Endothelial cell of umbilical vein (primary cell): ENCODE measurements at regions not wholly inside any gene's neighbourhood (a gene's known extent, or its start where the extent isn't known, plus 50 kb on each side); places are given as distances from the start of the nearest gene placed in this dataset.

Experiments
- CTCF ChIP-seq, 2 donors: IDR thresholded peaks; 1 replicate in 1 of 2; 2 replicates in 1 of 2; pipeline ENCODE4 v1.5.1; 2011; ENCODE audit warnings: low read length in 2 of 2, mild to moderate bottlenecking in 2 of 2, moderate library complexity in 2 of 2, control low read depth in 1 of 2, inconsistent platforms in 1 of 2, low read depth in 1 of 2; ENCODE audit not compliant: insufficient read depth in 1 of 2; ENCODE audit errors: extremely low read depth in 1 of 2
- EZH2 ChIP-seq: IDR thresholded peaks from 2 replicates; pipeline ENCODE4 v1.6.1; 2012; ENCODE audit warnings: borderline replicate concordance, low read depth, mild to moderate bottlenecking, moderate library complexity, low read length, inconsistent platforms; ENCODE audit not compliant: severe bottlenecking
- POLR2A ChIP-seq: IDR thresholded peaks from 2 replicates; pipeline ENCODE4 v1.6.1; 2012; ENCODE audit warnings: low read depth, mild to moderate bottlenecking, control low read depth, low read length
- POLR2AphosphoS5 ChIP-seq: IDR thresholded peaks from 2 replicates; pipeline ENCODE4 v1.6.1; 2012; ENCODE audit warnings: low read depth, mild to moderate bottlenecking, control low read depth, low read length, moderate library complexity; ENCODE audit not compliant: insufficient read depth

- no peak for TF ChIP-seq POLR2A
- TF ChIP-seq CTCF (IDR thresholded peaks at IDR 0.05; ENCODE audit: extremely low read depth in 1 of 2, insufficient read depth in 1 of 2, low read depth in 1 of 2, low read length in 2 of 2) = no peak
- TF ChIP-seq POLR2AphosphoS5 = no peak
- no peak for TF ChIP-seq EZH2
These were observed 682.0 kb upstream of the ID2 start for GRCh38 chr2:7999683-8000476.
